Hepatocyte (in vitro differentiated cells): ENCODE measurements at regions not wholly inside any gene's neighbourhood (a gene's known extent, or its start where the extent isn't known, plus 50 kb on each side); places are given as distances from the start of the nearest gene placed in this dataset.

Experiments used
- EZH2 ChIP-seq: fragments of 200-600 bp; sonication (generic); IDR thresholded peaks from 2 replicates; pipeline ENCODE4 v1.6.1; 2016; ENCODE audit warnings: antibody characterized with exemption, mild to moderate bottlenecking, borderline replicate concordance
- EZH2phosphoT487 ChIP-seq: fragments of 200-600 bp; sonication (generic); IDR thresholded peaks from one replicate; pipeline ENCODE4 v1.6.1; 2018; ENCODE audit warnings: antibody characterized with exemption, mild to moderate bottlenecking, low read depth, moderate library complexity; ENCODE audit not compliant: unreplicated experiment, severe bottlenecking
- TF ChIP-seq, protein P1 (sequence below): fragments of 200-600 bp; sonication (generic); IDR thresholded peaks from 2 replicates; pipeline ENCODE4 v1.5.1; 2016; ENCODE audit warnings: antibody characterized with exemption, mild to moderate bottlenecking; ENCODE audit not compliant: poor library complexity

DNA sequence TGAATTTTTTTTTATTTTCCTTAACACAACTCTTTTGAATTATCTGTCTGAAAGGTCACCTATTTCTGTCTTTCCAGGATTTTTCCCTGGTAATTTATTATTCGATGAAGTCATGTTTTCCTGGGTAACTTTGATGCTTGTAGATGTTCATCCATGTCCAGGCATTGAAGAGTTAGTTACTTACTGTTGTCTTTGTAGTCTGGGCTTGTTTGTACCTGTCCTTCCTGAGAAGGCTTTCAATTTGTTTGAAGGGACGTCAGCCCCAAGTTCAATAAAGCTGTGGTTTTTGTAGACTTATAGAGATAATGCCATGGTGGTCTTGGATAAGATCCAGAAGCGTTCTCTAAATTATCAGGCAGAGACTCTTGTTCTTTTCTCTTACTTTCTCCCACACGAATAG is 252.4 kb upstream of the ARHGAP24 start:
- TF ChIP-seq, protein P1, sequence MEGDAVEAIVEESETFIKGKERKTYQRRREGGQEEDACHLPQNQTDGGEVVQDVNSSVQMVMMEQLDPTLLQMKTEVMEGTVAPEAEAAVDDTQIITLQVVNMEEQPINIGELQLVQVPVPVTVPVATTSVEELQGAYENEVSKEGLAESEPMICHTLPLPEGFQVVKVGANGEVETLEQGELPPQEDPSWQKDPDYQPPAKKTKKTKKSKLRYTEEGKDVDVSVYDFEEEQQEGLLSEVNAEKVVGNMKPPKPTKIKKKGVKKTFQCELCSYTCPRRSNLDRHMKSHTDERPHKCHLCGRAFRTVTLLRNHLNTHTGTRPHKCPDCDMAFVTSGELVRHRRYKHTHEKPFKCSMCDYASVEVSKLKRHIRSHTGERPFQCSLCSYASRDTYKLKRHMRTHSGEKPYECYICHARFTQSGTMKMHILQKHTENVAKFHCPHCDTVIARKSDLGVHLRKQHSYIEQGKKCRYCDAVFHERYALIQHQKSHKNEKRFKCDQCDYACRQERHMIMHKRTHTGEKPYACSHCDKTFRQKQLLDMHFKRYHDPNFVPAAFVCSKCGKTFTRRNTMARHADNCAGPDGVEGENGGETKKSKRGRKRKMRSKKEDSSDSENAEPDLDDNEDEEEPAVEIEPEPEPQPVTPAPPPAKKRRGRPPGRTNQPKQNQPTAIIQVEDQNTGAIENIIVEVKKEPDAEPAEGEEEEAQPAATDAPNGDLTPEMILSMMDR: no peak
- TF ChIP-seq EZH2phosphoT487 (no peak), EZH2 (no peak)
